WTC11 (cell line): ENCODE measurements at regions not wholly inside any gene's neighbourhood (a gene's known extent, or its start where the extent isn't known, plus 50 kb on each side); places are given as distances from the start of the nearest gene placed in this dataset.

Source experiments
- ATAC-seq: fragments of 200-7000 bp; cut with Tn5 transposase; 2 replicates; pipeline ENCODE4 v1.10.0; 2021; ENCODE audit warnings: mild to moderate bottlenecking, moderate library complexity
- CTCF ChIA-PET: fragments of 300-600 bp; sonication (Branson Sonifier 250); formaldehyde crosslinking; loops from one replicate; lab custom pipeline; 2021; ENCODE audit warnings: antibody characterized with exemption; lab: Charles Lee
- POLR2A ChIA-PET: fragments of 350-600 bp; sonication (Branson Sonifier 250); formaldehyde crosslinking; loops from one replicate; lab custom pipeline; 2021; ENCODE audit warnings: antibody characterized with exemption; lab: Charles Lee
- DNase-seq: peaks from one replicate; pipeline ENCODE4 v3.0.0; 2021; ENCODE audit warnings: low spot score
- H3K27ac Mint-ChIP-seq: 2 replicates; pipeline ENCODE4 v1.8.0; 2021; ENCODE audit warnings: mixed read lengths
- H3K27me3 Mint-ChIP-seq: 2 replicates; pipeline ENCODE4 v1.8.0; 2021; ENCODE audit warnings: low read depth, mild to moderate bottlenecking, moderate library complexity, mixed read lengths
- H3K36me3 Mint-ChIP-seq: 2 replicates; pipeline ENCODE4 v1.8.0; 2021; ENCODE audit warnings: mixed read lengths
- H3K4me1 Mint-ChIP-seq: 2 replicates; pipeline ENCODE4 v1.8.0; 2022; ENCODE audit warnings: mixed read lengths
- H3K4me3 Mint-ChIP-seq: 2 replicates; pipeline ENCODE4 v1.8.0; 2021; ENCODE audit warnings: mild to moderate bottlenecking, moderate library complexity, mixed read lengths
- H3K9me3 Mint-ChIP-seq: 2 replicates; pipeline ENCODE4 v1.8.0; 2021; ENCODE audit warnings: mixed read lengths
- CDX4 ChIP-seq: fragments of 250-450 bp; sonication (Bioruptor Pico); IDR thresholded peaks from 2 replicates; pipeline ENCODE4 v1.9.0; 2021; ENCODE audit warnings: moderate library complexity, mild to moderate bottlenecking, inconsistent platforms, borderline replicate concordance
- E2F4 ChIP-seq: sonication (generic); formaldehyde crosslinking; IDR thresholded peaks from 2 replicates; pipeline ENCODE4 v1.8.1; 2022; ENCODE audit warnings: low read depth, mild to moderate bottlenecking, moderate library complexity, missing genetic modification reagents, borderline replicate concordance
- ELF4 ChIP-seq: sonication (generic); formaldehyde crosslinking; IDR thresholded peaks from 2 replicates; pipeline ENCODE4 v1.8.1; 2022; ENCODE audit warnings: low read depth, mild to moderate bottlenecking, moderate library complexity, missing genetic modification reagents
- JAZF1 ChIP-seq: fragments of 250-450 bp; sonication (Bioruptor Pico); IDR thresholded peaks from 2 replicates; pipeline ENCODE4 v1.9.0; 2021; ENCODE audit warnings: moderate library complexity, mild to moderate bottlenecking, inconsistent platforms
- TP53 ChIP-seq: sonication (generic); formaldehyde crosslinking; IDR thresholded peaks from 2 replicates; pipeline ENCODE4 v1.8.1; 2023; ENCODE audit warnings: mild to moderate bottlenecking, missing genetic modification reagents
- ZBTB21 ChIP-seq: sonication (generic); formaldehyde crosslinking; IDR thresholded peaks from 2 replicates; pipeline ENCODE4 v1.8.1; 2023; ENCODE audit warnings: mild to moderate bottlenecking, missing genetic modification reagents, borderline replicate concordance
- ZBTB43 ChIP-seq: sonication (generic); formaldehyde crosslinking; IDR thresholded peaks from 2 replicates; pipeline ENCODE4 v1.8.1; 2023; ENCODE audit warnings: mild to moderate bottlenecking, missing genetic modification reagents
- ZNF532 ChIP-seq: fragments of 250-450 bp; sonication (Bioruptor Pico); IDR thresholded peaks from 2 replicates; pipeline ENCODE4 v1.9.0; 2021; ENCODE audit warnings: mild to moderate bottlenecking, borderline replicate concordance
- TF ChIP-seq, protein P1 (sequence below): sonication (generic); formaldehyde crosslinking; IDR thresholded peaks from 2 replicates; pipeline ENCODE4 v1.8.0; 2022; ENCODE audit warnings: missing genetic modification reagents
- TF ChIP-seq, protein P2 (sequence below): fragments of 250-450 bp; sonication (Bioruptor Pico); conservative IDR thresholded peaks from 2 replicates; pipeline ENCODE4 v1.9.0; 2021; ENCODE audit warnings: mild to moderate bottlenecking
- TF ChIP-seq, protein P3 (sequence below): sonication (generic); formaldehyde crosslinking; IDR thresholded peaks from 2 replicates; pipeline ENCODE4 v1.8.1; 2023; ENCODE audit warnings: mild to moderate bottlenecking, missing genetic modification reagents, moderate library complexity
- TF ChIP-seq, protein P4 (sequence below): fragments of 200-600 bp; IDR thresholded peaks from 2 replicates; pipeline ENCODE4 v1.8.0; 2022; ENCODE audit warnings: antibody characterized with exemption
- TF ChIP-seq, protein P5 (sequence below): sonication (generic); formaldehyde crosslinking; IDR thresholded peaks from 2 replicates; pipeline ENCODE4 v1.8.1; 2022; ENCODE audit warnings: missing genetic modification reagents, borderline replicate concordance
- TF ChIP-seq, protein P6 (sequence below): sonication (generic); formaldehyde crosslinking; IDR thresholded peaks from 2 replicates; pipeline ENCODE4 v1.8.0; 2022; ENCODE audit warnings: mild to moderate bottlenecking, missing genetic modification reagents

DNA sequence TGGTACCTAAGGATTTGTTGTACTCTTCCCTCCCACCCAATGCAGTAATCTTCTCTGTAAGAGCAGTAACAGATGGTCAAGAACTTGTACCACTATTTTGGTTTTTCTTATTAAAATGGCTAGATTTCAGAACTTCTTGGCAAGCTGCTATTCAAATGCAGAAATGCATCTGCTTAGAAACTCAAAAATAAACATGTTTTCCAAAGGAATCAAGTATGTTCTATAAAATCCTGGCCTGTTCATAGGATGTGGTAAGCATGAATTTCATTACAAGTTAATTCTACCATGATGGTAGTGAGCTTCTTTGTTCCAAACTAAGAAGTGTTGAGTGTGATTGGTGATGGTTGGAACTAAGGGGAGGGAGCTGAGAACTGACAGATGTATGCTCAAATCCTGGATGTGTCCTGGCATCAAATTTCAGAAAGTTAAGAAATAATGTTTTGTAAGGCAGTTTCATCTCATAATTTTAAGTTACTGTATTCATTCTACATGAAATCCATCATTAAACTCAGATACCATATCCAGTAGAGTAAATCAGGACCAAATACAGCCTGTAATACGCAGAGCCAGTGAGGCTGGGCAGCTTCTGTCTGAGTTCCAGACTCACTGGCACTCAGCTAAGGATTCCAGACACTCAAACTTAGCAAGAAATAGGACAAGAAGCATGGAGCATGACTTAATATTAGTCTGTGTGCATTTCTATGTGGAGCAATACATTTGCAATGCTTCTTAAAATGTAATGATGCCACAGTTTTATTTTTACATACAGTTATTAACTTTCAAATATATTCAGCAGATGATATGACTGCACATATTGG, 119.6 kb downstream of the TES start (continued):
- TF ChIP-seq, protein P1, sequence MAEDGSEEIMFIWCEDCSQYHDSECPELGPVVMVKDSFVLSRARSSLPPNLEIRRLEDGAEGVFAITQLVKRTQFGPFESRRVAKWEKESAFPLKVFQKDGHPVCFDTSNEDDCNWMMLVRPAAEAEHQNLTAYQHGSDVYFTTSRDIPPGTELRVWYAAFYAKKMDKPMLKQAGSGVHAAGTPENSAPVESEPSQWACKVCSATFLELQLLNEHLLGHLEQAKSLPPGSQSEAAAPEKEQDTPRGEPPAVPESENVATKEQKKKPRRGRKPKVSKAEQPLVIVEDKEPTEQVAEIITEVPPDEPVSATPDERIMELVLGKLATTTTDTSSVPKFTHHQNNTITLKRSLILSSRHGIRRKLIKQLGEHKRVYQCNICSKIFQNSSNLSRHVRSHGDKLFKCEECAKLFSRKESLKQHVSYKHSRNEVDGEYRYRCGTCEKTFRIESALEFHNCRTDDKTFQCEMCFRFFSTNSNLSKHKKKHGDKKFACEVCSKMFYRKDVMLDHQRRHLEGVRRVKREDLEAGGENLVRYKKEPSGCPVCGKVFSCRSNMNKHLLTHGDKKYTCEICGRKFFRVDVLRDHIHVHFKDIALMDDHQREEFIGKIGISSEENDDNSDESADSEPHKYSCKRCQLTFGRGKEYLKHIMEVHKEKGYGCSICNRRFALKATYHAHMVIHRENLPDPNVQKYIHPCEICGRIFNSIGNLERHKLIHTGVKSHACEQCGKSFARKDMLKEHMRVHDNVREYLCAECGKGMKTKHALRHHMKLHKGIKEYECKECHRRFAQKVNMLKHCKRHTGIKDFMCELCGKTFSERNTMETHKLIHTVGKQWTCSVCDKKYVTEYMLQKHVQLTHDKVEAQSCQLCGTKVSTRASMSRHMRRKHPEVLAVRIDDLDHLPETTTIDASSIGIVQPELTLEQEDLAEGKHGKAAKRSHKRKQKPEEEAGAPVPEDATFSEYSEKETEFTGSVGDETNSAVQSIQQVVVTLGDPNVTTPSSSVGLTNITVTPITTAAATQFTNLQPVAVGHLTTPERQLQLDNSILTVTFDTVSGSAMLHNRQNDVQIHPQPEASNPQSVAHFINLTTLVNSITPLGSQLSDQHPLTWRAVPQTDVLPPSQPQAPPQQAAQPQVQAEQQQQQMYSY (CRISPR knock-in tag), result no peak
- TF ChIP-seq ZNF532 (CRISPR knock-in tag), result no peak

- Mint-ChIP-seq H3K27ac (no peak overlapping the region), H3K36me3 (no peaks in the 10 kb centered on the region), H3K4me3 (no peak overlapping the region), H3K27me3 (no peaks in the 10 kb centered on the region), H3K9me3 (no peaks in the 10 kb centered on the region), H3K4me1 (peaks cover 17% of the 10 kb centered on the region)
- ChIA-PET POLR2A (no interaction called here), CTCF (interaction anchor here (0.6 kb wide), 1 partner anchor 861 kb away, joined by 3 read pairs; no protein-coding TSS in a partner anchor)
- DNase-seq, result no peak
- no peak for ATAC-seq
- TF ChIP-seq, protein P2, sequence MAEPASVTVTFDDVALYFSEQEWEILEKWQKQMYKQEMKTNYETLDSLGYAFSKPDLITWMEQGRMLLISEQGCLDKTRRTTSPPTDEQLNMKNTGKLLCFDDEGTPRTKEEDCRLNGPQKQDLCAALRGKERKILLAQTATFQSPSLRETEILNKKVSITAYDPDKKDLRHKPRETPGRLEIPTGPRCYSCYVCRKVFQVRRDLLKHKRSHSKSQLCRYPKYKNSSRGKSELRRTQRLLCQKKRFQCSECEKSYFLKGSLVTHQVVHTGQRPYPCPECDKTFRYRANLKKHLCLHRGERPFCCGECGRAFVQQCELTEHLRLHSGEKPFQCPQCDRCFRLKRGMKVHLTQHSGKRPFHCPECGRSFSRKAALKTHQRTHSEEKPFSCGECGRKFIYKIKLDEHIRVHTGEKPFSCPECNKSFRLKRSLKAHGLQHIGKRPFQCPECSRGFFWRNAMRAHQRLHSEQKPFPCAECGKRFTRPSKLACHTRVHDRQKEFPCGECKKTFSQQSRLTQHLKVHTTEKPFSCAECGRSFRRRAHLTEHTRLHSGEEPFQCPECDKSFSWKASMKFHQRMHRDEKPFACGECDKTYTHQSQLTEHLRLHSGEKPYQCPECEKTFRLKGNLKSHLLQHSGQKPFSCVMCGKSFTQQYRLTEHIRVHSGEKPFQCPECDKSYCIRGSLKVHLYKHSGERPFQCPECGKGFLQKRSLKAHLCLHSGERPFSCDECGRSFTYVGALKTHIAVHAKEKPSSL, result no peak
- TF ChIP-seq ELF4 (no peak), TP53 (no peak), JAZF1 (CRISPR knock-in tag) (no peak), ZBTB21 (CRISPR knock-in tag) (no peak), CDX4 (no peak), ZBTB43 (CRISPR knock-in tag) (no peak), E2F4 (CRISPR knock-in tag) (no peak)
- TF ChIP-seq, protein P3, sequence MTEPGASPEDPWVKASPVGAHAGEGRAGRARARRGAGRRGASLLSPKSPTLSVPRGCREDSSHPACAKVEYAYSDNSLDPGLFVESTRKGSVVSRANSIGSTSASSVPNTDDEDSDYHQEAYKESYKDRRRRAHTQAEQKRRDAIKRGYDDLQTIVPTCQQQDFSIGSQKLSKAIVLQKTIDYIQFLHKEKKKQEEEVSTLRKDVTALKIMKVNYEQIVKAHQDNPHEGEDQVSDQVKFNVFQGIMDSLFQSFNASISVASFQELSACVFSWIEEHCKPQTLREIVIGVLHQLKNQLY, result no peak
- TF ChIP-seq, protein P4, sequence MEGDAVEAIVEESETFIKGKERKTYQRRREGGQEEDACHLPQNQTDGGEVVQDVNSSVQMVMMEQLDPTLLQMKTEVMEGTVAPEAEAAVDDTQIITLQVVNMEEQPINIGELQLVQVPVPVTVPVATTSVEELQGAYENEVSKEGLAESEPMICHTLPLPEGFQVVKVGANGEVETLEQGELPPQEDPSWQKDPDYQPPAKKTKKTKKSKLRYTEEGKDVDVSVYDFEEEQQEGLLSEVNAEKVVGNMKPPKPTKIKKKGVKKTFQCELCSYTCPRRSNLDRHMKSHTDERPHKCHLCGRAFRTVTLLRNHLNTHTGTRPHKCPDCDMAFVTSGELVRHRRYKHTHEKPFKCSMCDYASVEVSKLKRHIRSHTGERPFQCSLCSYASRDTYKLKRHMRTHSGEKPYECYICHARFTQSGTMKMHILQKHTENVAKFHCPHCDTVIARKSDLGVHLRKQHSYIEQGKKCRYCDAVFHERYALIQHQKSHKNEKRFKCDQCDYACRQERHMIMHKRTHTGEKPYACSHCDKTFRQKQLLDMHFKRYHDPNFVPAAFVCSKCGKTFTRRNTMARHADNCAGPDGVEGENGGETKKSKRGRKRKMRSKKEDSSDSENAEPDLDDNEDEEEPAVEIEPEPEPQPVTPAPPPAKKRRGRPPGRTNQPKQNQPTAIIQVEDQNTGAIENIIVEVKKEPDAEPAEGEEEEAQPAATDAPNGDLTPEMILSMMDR, result no peak
- TF ChIP-seq, protein P5, sequence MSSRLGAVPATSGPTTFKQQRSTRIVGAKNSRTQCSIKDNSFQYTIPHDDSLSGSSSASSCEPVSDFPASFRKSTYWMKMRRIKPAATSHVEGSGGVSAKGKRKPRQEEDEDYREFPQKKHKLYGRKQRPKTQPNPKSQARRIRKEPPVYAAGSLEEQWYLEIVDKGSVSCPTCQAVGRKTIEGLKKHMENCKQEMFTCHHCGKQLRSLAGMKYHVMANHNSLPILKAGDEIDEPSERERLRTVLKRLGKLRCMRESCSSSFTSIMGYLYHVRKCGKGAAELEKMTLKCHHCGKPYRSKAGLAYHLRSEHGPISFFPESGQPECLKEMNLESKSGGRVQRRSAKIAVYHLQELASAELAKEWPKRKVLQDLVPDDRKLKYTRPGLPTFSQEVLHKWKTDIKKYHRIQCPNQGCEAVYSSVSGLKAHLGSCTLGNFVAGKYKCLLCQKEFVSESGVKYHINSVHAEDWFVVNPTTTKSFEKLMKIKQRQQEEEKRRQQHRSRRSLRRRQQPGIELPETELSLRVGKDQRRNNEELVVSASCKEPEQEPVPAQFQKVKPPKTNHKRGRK (CRISPR knock-in tag), result no peak
- TF ChIP-seq, protein P6, sequence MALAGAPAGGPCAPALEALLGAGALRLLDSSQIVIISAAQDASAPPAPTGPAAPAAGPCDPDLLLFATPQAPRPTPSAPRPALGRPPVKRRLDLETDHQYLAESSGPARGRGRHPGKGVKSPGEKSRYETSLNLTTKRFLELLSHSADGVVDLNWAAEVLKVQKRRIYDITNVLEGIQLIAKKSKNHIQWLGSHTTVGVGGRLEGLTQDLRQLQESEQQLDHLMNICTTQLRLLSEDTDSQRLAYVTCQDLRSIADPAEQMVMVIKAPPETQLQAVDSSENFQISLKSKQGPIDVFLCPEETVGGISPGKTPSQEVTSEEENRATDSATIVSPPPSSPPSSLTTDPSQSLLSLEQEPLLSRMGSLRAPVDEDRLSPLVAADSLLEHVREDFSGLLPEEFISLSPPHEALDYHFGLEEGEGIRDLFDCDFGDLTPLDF (CRISPR knock-in tag), result no peak
These were observed 120.7 kb downstream of the TES start for GRCh38 chr7:116331020-116331419.
